ENCODE measurements at regions not wholly inside any gene's neighbourhood (a gene's known extent, or its start where the extent isn't known, plus 50 kb on each side); places are given as distances from the start of the nearest gene placed in this dataset.

- TF ChIP-seq CTCF (IDR thresholded peaks at IDR 0.05) = no peak
- TF ChIP-seq POLR2A (IDR thresholded peaks at IDR 0.05; ENCODE audit: low read length) = no peak
- TF ChIP-seq HOXA7 (CRISPR knock-in tag; IDR thresholded peaks at IDR 0.05) = no peak
- no peak for TF ChIP-seq POLR2AphosphoS2 (conservative IDR thresholded peaks at IDR 0.05; ENCODE audit: low read length)
- no peak for TF ChIP-seq E2F6 (IDR thresholded peaks at IDR 0.05; ENCODE audit: borderline replicate concordance, low read depth)
- TF ChIP-seq BHLHE40 (IDR thresholded peaks at IDR 0.05; ENCODE audit: low read depth, low read length) = no peak
- TF ChIP-seq CBX8 (IDR thresholded peaks at IDR 0.05) = no peak
- no peak for TF ChIP-seq ESRRA (IDR thresholded peaks at IDR 0.05; ENCODE audit: borderline replicate concordance, low read length)
- TF ChIP-seq REST (IDR thresholded peaks at IDR 0.05) = no peak
- no peak for TF ChIP-seq NFE2L2 (conservative IDR thresholded peaks at IDR 0.05; ENCODE audit: low read length)
- TF ChIP-seq ZSCAN20 (CRISPR knock-in tag; IDR thresholded peaks at IDR 0.05) = no peak
- TF ChIP-seq EHMT2 (IDR thresholded peaks at IDR 0.05; ENCODE audit: low read depth) = no peak
Measured at GRCh38 chr7:18117482-18117881, 89.8 kb upstream of the PRPS1L1 start.
